GM21360 (cell line): ENCODE measurements at regions not wholly inside any gene's neighbourhood (a gene's known extent, or its start where the extent isn't known, plus 50 kb on each side); places are given as distances from the start of the nearest gene placed in this dataset.

Experiments used
- ATAC-seq: cut with Tn5 transposase; IDR thresholded peaks from one replicate; pipeline ENCODE4 v1.9.1; 2021; ENCODE audit warnings: mild to moderate bottlenecking, moderate library complexity; ENCODE audit not compliant: unreplicated experiment

DNA sequence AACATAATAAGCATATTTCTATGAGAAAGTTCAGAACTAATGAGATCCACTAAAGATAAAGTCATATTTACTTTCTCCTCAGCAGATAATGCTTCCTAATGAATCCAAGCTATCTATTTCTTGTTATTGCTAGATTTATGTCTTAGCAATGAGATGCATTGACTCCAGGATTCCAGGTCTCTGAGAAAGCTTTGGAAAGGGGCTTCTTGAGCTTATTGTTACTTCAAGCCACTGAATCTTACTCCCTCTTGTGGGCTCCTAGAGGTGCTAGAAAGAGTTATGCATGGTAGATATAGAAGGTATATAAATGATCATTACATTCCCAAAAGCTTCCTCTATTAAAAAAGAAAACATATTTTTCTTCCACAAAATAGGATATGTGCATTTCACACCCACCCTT, 246.4 kb upstream of the ADAMTS5 start:
- no peak for ATAC-seq

DNA sequence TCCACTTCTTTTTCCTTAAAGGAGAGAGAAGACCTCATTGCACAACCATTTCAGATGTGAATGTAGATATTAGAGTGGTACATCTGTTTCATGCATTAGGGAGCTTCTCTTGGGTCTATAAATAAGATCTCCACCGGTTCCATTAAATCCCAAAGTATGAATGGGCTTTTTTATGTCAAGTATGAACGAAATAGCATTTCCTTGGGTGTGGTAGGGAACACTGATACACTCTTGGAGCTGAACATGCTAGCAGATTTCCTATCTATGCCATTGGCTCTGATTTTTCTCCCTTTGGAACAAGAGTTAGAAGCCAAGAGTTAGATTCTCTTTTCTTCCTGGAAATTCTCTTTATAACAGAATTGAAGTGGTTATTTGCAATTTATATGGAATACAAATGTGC, 245.6 kb upstream of the ADAMTS5 start:
- no peak for ATAC-seq

DNA sequence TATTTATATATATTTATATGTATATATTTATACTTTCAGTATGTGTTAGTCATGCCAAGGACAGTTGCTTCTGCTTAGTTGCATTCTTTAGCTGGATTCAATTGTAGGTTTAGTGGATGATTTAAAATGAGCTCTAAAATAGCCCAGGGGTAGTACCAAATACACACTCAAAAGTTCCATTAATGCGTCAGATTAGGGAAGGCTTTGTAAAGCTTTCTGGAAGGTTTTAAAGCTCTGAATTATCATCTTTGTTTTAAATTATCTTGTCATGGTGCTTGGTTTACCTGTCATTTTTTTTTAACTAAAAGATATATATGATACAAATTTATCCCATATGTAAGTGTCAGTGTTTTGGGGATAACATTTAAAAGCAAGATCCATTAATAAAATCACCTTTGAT, 242.7 kb upstream of the ADAMTS5 start:
- no peak for ATAC-seq

GRCh38 chr21:27206368-27206982, 239.6 kb upstream of the ADAMTS5 start:
- no peak for ATAC-seq

- ATAC-seq, result no peak
Observed at GRCh38 chr21:27202301-27202700, 235.4 kb upstream of the ADAMTS5 start.

- no peak for ATAC-seq
Observed at GRCh38 chr21:27201197-27201596, 234.3 kb upstream of the ADAMTS5 start.

DNA sequence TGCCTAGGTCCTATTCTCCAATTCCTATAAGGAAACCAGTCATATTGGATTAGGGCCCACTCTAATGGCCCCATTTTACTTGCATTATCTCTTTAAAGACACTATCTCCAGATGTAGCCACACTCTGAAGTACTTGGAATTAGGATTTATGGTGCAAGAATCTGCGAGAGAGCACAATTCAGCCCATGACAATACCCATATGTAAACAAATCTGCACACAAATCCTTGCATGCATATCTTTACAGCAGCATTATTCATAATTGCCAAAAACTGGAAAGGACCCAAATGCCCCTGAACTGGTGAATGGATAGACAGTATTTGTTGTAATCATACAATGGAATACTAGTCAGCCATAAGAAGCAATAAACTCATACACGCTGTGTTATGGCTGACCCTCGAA, 229.8 kb upstream of the ADAMTS5 start:
- ATAC-seq, result no peak

GRCh38 chr21:27192281-27192949, 225.5 kb upstream of the ADAMTS5 start:
- ATAC-seq, result no peak

DNA sequence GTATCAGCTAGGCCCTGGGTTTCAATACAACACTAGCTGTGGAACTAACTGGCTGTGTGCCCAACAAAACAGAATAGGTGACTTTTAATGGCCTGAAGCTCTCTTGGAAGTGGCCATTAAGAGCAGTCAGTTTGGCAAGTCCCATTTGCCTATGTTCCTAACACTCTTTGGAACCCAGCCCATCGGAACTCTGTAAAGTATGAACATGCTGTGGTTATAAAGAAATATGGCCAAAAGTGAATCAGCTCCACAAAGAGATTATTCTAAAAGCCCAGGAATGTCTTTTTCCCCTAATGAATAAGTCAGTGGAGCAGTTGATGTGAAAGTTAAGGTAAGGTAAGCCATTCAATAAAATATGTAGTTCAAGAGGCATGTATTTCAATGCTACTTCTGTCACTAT, 223.7 kb upstream of the ADAMTS5 start:
- no peak for ATAC-seq

- ATAC-seq, result no peak
Observed at GRCh38 chr21:27189870-27190269, 223.0 kb upstream of the ADAMTS5 start.

GRCh38 chr21:27173053-27173452, 206.2 kb upstream of the ADAMTS5 start:
- ATAC-seq, result no peak

DNA sequence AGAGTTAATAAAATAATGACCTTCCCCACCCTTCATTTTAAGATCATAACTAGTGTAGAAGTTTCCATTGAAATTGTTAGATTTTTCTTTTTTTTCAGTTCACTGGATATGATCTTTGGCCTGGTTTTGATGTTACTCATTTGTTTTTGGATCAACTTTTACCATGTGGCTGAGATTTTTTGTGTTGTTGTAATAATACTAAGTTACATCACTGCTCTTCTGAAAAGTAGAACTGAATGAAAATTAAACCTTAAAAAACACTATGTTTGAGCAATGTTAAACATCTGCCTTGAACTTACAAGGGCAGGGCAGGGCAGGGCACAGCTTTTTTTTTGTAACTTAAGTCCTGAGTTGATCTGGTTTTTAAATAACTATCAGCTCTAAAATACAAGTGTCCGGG, 204.8 kb upstream of the ADAMTS5 start:
- no peak for ATAC-seq

- no peak for ATAC-seq
Observed at GRCh38 chr21:27168084-27168483, 201.2 kb upstream of the ADAMTS5 start.

GRCh38 chr21:27164208-27165177, 197.6 kb upstream of the ADAMTS5 start:
- ATAC-seq, result no peak

DNA sequence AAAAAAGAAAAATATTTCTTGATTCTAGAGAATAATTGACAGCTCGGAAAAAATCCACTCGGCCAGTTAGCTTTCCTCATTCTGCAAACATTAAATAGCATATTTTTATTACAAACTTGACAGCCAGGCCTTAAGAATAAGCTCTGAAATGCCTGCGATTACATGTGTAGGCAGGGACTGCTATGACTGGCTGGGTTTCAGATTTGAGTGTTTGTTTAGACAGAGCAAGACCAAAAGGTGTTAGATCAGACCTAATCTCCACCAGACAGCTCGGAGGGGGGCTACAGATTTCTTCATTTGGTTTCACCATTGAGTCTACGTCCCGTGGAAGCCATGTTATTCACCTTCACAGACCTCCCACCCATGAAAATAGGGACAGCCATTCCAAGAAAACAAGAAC, 192.1 kb upstream of the ADAMTS5 start:
- ATAC-seq, result no peak

- ATAC-seq, result no peak
Observed at GRCh38 chr21:27157097-27157496, 190.2 kb upstream of the ADAMTS5 start.

DNA sequence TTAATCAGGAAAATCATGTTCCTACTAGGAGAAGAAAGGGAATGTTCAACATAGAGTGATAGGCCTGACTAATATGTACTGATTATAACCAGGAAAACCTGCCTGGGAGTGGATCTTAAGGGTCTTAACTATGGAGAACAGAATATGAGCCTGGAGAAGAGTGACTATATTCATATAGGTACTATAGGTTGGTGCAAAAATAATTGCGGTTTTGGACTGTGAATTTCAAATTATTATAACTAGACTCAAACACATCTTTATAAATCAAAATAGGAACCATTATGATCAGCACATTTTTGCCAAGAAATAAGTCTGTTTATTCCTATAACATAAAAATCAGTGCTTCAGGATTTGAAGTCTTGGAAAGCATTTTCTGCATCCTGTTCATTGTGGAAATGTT, 189.8 kb upstream of the ADAMTS5 start:
- ATAC-seq, result no peak

GRCh38 chr21:27155130-27155500, 188.2 kb upstream of the ADAMTS5 start:
- no peak for ATAC-seq

- no peak for ATAC-seq
Observed at GRCh38 chr21:27154451-27155129, 187.7 kb upstream of the ADAMTS5 start.

DNA sequence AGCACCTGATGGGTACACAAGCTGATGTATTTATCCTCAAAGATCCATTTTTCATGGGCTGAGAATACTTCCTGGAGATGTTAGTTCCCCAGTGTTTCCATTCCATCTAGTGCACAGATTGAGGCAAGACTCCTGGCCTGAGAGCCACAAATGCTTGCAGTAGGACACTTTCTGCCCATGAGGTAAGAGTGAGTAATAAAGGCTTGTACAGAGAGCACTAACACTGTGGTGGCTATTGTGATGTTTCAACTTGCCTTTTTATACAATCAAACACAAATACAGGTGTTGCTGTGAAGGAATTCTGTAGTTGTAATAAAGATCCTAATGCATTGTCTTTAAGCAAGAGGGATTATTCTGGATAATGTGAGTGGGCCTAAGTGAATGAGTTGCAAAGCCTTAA, 186.1 kb upstream of the ADAMTS5 start:
- no peak for ATAC-seq

GRCh38 chr21:27149034-27149433, 182.1 kb upstream of the ADAMTS5 start:
- ATAC-seq, result no peak
